ENCODE measurements at regions not wholly inside any gene's neighbourhood (a gene's known extent, or its start where the extent isn't known, plus 50 kb on each side); places are given as distances from the start of the nearest gene placed in this dataset.

GRCh38 chr12:92042791-92043531 lies 102.7 kb downstream of the BTG1 start:
- no peak overlapping the region for H3K9ac ChIP-seq (ENCODE audit: low read depth, low read length)
- H3K27ac ChIP-seq (ENCODE audit: low read depth, low read length): no peak overlapping the region
- peaks cover 19% of the 10 kb centered on the region for H3K4me1 ChIP-seq (ENCODE audit: insufficient read depth, low read length)
- no peaks in the 10 kb centered on the region for H3K36me3 ChIP-seq (ENCODE audit: insufficient read depth, low read length)
- 91% methylated on average over 5 of the region's 5 CpGs for WGBS
- H3K9me3 ChIP-seq (ENCODE audit: insufficient read depth, low read depth, low read length): no peaks in the 10 kb centered on the region
- no peaks in the 10 kb centered on the region for H3K27me3 ChIP-seq (ENCODE audit: insufficient read depth, low read length)
- H3K4me3 ChIP-seq (ENCODE audit: low read length): no peak overlapping the region

GRCh38 chr12:92041742-92042141 lies 103.9 kb downstream of the BTG1 start:
- H3K27me3 ChIP-seq (ENCODE audit: insufficient read depth, low read length): no peaks in the 10 kb centered on the region
- WGBS: 67% methylated on average over 1 of the region's 1 CpG
- H3K9ac ChIP-seq (ENCODE audit: low read depth, low read length): no peak overlapping the region
- H3K9me3 ChIP-seq (ENCODE audit: insufficient read depth, low read depth, low read length): no peaks in the 10 kb centered on the region
- no peaks in the 10 kb centered on the region for H3K36me3 ChIP-seq (ENCODE audit: insufficient read depth, low read length)
- no peak overlapping the region for H3K4me3 ChIP-seq (ENCODE audit: low read length)
- peaks cover 16% of the 10 kb centered on the region for H3K4me1 ChIP-seq (ENCODE audit: insufficient read depth, low read length)
- no peak overlapping the region for H3K27ac ChIP-seq (ENCODE audit: low read depth, low read length)

- Histone ChIP-seq H3K36me3 (ENCODE audit: insufficient read depth, low read length) (no peaks in the 10 kb centered on the region), H3K4me3 (ENCODE audit: low read length) (no peak overlapping the region), H3K9me3 (ENCODE audit: insufficient read depth, low read depth, low read length) (no peaks in the 10 kb centered on the region), H3K27me3 (ENCODE audit: insufficient read depth, low read length) (no peaks in the 10 kb centered on the region), H3K27ac (ENCODE audit: low read depth, low read length) (0 out of 2 replicates have a peak overlapping the region, but pooled peaks have one; percentile 9), H3K4me1 (ENCODE audit: insufficient read depth, low read length) (peaks cover 26% of the 10 kb centered on the region), H3K9ac (ENCODE audit: low read depth, low read length) (no peak overlapping the region)
- 77% methylated on average over 3 of the region's 3 CpGs for WGBS
These were observed 106.6 kb downstream of the BTG1 start for GRCh38 chr12:92039046-92039445.

- no peak overlapping the region for H3K4me3 ChIP-seq (ENCODE audit: low read length)
- H3K27me3 ChIP-seq (ENCODE audit: insufficient read depth, low read length): no peaks in the 10 kb centered on the region
- H3K4me1 ChIP-seq (ENCODE audit: insufficient read depth, low read length): peaks cover 26% of the 10 kb centered on the region
- H3K27ac ChIP-seq (ENCODE audit: low read depth, low read length): 0 out of 2 replicates have a peak overlapping the region, but pooled peaks have one; percentile 9
- H3K36me3 ChIP-seq (ENCODE audit: insufficient read depth, low read length): no peaks in the 10 kb centered on the region
- H3K9me3 ChIP-seq (ENCODE audit: insufficient read depth, low read depth, low read length): no peaks in the 10 kb centered on the region
- WGBS: 87% methylated on average over 4 of the region's 4 CpGs
- no peak overlapping the region for H3K9ac ChIP-seq (ENCODE audit: low read depth, low read length)
These were observed 107.2 kb downstream of the BTG1 start for GRCh38 chr12:92038476-92038875.

DNA sequence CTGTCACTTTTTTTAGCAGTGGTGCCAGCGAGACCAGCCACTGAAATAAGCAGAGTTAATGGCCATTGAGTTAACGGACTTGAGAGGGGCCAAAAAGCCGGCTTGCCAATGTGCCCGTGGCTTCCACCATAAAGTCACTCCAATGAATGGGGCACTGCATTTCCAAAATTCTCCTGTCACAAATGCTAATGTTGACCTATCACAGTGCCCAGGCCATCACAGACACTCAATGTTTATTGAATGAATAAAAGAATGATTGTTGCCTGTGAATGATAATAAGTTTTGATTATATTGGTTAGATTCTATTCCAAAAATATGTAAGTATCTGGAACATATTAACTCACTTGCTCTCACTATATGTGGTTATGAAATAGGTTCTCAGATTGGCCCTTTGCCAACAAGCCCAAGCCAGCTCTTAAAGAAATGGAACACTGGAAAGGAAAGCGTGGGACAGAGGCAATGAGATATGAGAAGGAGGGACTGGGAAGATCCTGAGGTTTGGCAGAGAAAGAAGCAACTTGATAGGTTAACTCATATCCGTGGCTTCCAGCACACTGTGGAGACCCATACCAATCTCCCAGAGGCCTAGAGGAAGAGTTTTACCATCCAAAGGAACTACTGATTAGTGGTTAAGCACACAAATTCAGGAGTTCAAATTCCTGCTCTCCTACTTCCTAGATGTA lies 108.7 kb downstream of the BTG1 start:
- H3K27ac ChIP-seq (ENCODE audit: low read depth, low read length): no peak overlapping the region

GRCh38 chr12:92036061-92036620 lies 109.5 kb downstream of the BTG1 start:
- Histone ChIP-seq H3K9me3 (ENCODE audit: insufficient read depth, low read depth, low read length) (no peaks in the 10 kb centered on the region), H3K27ac (ENCODE audit: low read depth, low read length) (no peak overlapping the region), H3K27me3 (ENCODE audit: insufficient read depth, low read length) (no peaks in the 10 kb centered on the region), H3K9ac (ENCODE audit: low read depth, low read length) (no peak overlapping the region), H3K4me3 (ENCODE audit: low read length) (no peak overlapping the region), H3K4me1 (ENCODE audit: insufficient read depth, low read length) (peaks cover 26% of the 10 kb centered on the region), H3K36me3 (ENCODE audit: insufficient read depth, low read length) (no peaks in the 10 kb centered on the region)
- WGBS: 92% methylated on average over 7 of the region's 7 CpGs

More for the DNA sequence above, 108.7 kb downstream of the BTG1 start:
- Histone ChIP-seq H3K4me1 (ENCODE audit: insufficient read depth, low read length) (peaks cover 26% of the 10 kb centered on the region), H3K4me3 (ENCODE audit: low read length) (no peak overlapping the region), H3K9me3 (ENCODE audit: insufficient read depth, low read depth, low read length) (no peaks in the 10 kb centered on the region), H3K36me3 (ENCODE audit: insufficient read depth, low read length) (no peaks in the 10 kb centered on the region), H3K9ac (ENCODE audit: low read depth, low read length) (no peak overlapping the region), H3K27me3 (ENCODE audit: insufficient read depth, low read length) (no peaks in the 10 kb centered on the region)
- 93% methylated on average over 6 of the region's 6 CpGs for WGBS

- H3K4me3 ChIP-seq (ENCODE audit: low read length): no peak overlapping the region
- no peak overlapping the region for H3K9ac ChIP-seq (ENCODE audit: low read depth, low read length)
- no peaks in the 10 kb centered on the region for H3K9me3 ChIP-seq (ENCODE audit: insufficient read depth, low read depth, low read length)
- no peaks in the 10 kb centered on the region for H3K36me3 ChIP-seq (ENCODE audit: insufficient read depth, low read length)
- H3K27ac ChIP-seq (ENCODE audit: low read depth, low read length): no peak overlapping the region
- 89% methylated on average over 1 of the region's 1 CpG for WGBS
- peaks cover 26% of the 10 kb centered on the region for H3K4me1 ChIP-seq (ENCODE audit: insufficient read depth, low read length)
- H3K27me3 ChIP-seq (ENCODE audit: insufficient read depth, low read length): no peaks in the 10 kb centered on the region
These were observed 110.2 kb downstream of the BTG1 start for GRCh38 chr12:92035477-92035876.

DNA sequence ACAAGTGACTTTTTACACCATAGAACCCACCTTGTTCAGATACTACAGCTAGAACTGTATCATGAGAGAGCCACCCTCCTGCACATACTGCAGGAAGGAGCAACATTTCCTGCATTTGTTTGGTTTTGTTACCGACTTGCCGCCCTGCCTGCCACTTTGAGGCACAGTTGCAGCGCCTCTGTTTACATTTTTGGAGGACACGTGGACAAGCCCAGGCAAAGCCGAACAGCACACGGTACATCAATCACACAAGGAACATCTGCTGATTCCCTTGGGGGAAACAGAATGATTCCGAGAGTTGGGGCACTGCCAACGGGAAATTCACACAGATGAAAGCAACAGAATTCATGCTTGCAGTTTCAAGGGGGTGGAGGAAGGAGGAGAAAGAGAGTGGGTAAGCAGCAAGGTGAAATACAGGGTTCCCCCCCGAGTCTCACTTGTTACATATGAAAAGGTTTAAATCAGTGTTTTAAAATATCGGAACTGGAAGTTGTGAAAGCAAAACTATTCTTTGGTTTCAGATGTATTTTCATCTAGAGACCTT lies 110.7 kb downstream of the BTG1 start:
- no peak overlapping the region for H3K4me3 ChIP-seq (ENCODE audit: low read length)
- WGBS: 68% methylated on average over 10 of the region's 10 CpGs
- no peak overlapping the region for H3K27ac ChIP-seq (ENCODE audit: low read depth, low read length)
- H3K9ac ChIP-seq (ENCODE audit: low read depth, low read length): no peak overlapping the region
- H3K4me1 ChIP-seq (ENCODE audit: insufficient read depth, low read length): peaks cover 26% of the 10 kb centered on the region
- H3K27me3 ChIP-seq (ENCODE audit: insufficient read depth, low read length): no peaks in the 10 kb centered on the region
- H3K9me3 ChIP-seq (ENCODE audit: insufficient read depth, low read depth, low read length): no peaks in the 10 kb centered on the region
- no peaks in the 10 kb centered on the region for H3K36me3 ChIP-seq (ENCODE audit: insufficient read depth, low read length)

DNA sequence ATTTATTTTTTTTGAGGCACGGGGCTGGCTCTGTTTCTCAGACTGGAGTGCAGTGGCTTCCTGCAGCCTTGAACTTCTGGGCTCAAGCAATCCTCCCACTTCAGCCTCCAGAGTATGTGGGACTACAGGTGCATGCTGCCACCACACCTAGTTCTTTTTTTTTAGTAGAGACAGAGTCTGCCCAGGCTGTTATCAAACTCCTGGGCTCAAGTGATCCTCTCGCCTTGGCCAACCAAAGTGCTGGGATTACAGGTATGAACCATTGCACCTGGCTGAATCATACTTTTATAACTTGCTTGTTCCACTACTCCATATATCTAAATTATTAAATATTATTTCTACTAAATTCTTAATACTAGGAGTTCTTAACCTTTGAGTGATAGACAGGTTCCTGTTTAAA lies 111.6 kb downstream of the BTG1 start:
- Histone ChIP-seq H3K27ac (ENCODE audit: low read depth, low read length) (no peak overlapping the region), H3K9ac (ENCODE audit: low read depth, low read length) (no peak overlapping the region), H3K9me3 (ENCODE audit: insufficient read depth, low read depth, low read length) (no peaks in the 10 kb centered on the region), H3K36me3 (ENCODE audit: insufficient read depth, low read length) (no peaks in the 10 kb centered on the region), H3K27me3 (ENCODE audit: insufficient read depth, low read length) (no peaks in the 10 kb centered on the region), H3K4me3 (ENCODE audit: low read length) (no peak overlapping the region), H3K4me1 (ENCODE audit: insufficient read depth, low read length) (peaks cover 21% of the 10 kb centered on the region)
- 93% methylated on average over 2 of the region's 2 CpGs for WGBS

- no peaks in the 10 kb centered on the region for H3K27me3 ChIP-seq (ENCODE audit: insufficient read depth, low read length)
- H3K4me3 ChIP-seq (ENCODE audit: low read length): no peak overlapping the region
- no peaks in the 10 kb centered on the region for H3K36me3 ChIP-seq (ENCODE audit: insufficient read depth, low read length)
- H3K4me1 ChIP-seq (ENCODE audit: insufficient read depth, low read length): peaks cover 11% of the 10 kb centered on the region; the same call in 1 of the 2 replicates
- H3K9me3 ChIP-seq (ENCODE audit: insufficient read depth, low read depth, low read length): no peaks in the 10 kb centered on the region
- no peak overlapping the region for H3K27ac ChIP-seq (ENCODE audit: low read depth, low read length)
- H3K9ac ChIP-seq (ENCODE audit: low read depth, low read length): no peak overlapping the region
- 90% methylated on average over 3 of the region's 3 CpGs for WGBS
These were observed 112.7 kb downstream of the BTG1 start for GRCh38 chr12:92032965-92033364.

- Histone ChIP-seq H3K27ac (ENCODE audit: low read depth, low read length) (no peak overlapping the region), H3K9ac (ENCODE audit: low read depth, low read length) (no peak overlapping the region), H3K36me3 (ENCODE audit: insufficient read depth, low read length) (no peaks in the 10 kb centered on the region), H3K27me3 (ENCODE audit: insufficient read depth, low read length) (no peaks in the 10 kb centered on the region), H3K4me3 (ENCODE audit: low read length) (no peak overlapping the region), H3K4me1 (ENCODE audit: insufficient read depth, low read length) (peaks cover 11% of the 10 kb centered on the region; the same call in 1 of the 2 replicates), H3K9me3 (ENCODE audit: insufficient read depth, low read depth, low read length) (no peaks in the 10 kb centered on the region)
- WGBS: 100% methylated on average over 1 of the region's 1 CpG
These were observed 113.5 kb downstream of the BTG1 start for GRCh38 chr12:92032101-92032500.
